ENCODE measurements at regions not wholly inside any gene's neighbourhood (a gene's known extent, or its start where the extent isn't known, plus 50 kb on each side); places are given as distances from the start of the nearest gene placed in this dataset.

DNA sequence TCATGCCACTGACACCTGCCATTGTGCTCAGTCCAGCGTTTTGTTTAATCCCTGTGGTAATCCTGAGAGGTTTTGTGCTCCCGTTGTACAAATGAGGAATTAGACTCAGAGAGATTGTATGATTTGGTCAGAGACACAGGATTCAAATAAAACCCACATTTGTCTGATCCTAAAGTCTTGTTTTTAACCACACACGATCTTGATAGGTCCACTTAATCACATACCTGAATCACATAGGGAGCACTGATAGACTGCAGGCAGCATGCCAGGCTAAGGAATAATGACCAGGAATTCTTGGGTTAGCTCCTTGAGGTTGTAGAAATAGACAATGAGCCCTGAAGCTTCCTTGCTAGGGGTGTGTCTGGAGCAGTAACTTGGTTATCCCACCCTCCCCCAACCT lies 202.6 kb upstream of the RGS6 start:
- TF ChIP-seq, protein P1, sequence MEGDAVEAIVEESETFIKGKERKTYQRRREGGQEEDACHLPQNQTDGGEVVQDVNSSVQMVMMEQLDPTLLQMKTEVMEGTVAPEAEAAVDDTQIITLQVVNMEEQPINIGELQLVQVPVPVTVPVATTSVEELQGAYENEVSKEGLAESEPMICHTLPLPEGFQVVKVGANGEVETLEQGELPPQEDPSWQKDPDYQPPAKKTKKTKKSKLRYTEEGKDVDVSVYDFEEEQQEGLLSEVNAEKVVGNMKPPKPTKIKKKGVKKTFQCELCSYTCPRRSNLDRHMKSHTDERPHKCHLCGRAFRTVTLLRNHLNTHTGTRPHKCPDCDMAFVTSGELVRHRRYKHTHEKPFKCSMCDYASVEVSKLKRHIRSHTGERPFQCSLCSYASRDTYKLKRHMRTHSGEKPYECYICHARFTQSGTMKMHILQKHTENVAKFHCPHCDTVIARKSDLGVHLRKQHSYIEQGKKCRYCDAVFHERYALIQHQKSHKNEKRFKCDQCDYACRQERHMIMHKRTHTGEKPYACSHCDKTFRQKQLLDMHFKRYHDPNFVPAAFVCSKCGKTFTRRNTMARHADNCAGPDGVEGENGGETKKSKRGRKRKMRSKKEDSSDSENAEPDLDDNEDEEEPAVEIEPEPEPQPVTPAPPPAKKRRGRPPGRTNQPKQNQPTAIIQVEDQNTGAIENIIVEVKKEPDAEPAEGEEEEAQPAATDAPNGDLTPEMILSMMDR (IDR thresholded peaks at IDR 0.05): no peak
- no peak for TF ChIP-seq POLR2A (IDR thresholded peaks at IDR 0.05)

All from lower leg skin (tissue), 3 donors.